Renal cortex interstitium (tissue), 11 donors: ENCODE measurements at regions not wholly inside any gene's neighbourhood (a gene's known extent, or its start where the extent isn't known, plus 50 kb on each side); places are given as distances from the start of the nearest gene placed in this dataset.
A peak's percentile ranks its signal among the peaks of the same experiment; 100 is the strongest.
"Not testable (repeated sequence)": the region's sequence is repeated elsewhere in the genome, so short reads cannot be mapped to it uniquely, and the experiment has no call there.

Experiments used
- DNase-seq, 11 donors: peaks; one replicate each; pipeline ENCODE4 v3.0.0-alpha.2; 2013; ENCODE audit warnings: low read depth in 9 of 11, low spot score in 4 of 11; ENCODE audit errors: extremely low read depth in 1 of 11

- DNase-seq, result no peak
These were observed 198.3 kb downstream of the ERCC6L2 start for GRCh38 chr9:96073531-96074480.

- DNase-seq, result no peak
These were observed 197.4 kb downstream of the ERCC6L2 start for GRCh38 chr9:96072930-96073329.

GRCh38 chr9:96071815-96072124 lies 196.3 kb downstream of the ERCC6L2 start:
- DNase-seq, result no peak

GRCh38 chr9:96071076-96071814 lies 195.8 kb downstream of the ERCC6L2 start:
- no peak for DNase-seq

DNA sequence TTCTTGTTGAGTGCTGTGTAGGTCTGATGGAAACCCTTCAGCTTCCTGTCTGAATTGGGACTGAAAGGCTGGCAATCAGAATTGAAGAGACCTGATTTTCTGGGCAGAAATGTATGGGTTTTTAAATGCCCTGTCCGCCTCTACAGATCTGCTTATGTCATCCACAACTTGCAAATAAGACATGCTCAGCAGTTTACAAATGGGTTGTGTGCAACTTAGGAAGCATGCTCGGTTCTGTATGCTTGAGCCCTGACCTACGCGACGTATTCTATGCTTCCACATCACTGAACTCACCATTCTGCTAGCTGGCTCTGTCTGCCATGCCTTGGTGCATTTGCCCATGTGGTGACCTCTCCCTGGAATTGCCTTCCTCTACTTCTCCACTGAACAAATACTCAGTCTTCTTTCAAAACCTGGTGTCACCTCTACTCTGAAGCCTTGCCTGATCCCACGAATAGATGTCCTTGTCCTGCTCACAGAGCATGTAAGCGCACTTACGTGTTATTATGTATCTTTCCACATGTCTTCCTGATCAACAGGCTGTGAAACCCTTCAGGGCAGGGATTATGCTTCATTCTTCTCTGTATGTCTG lies 194.2 kb downstream of the ERCC6L2 start:
- DNase-seq, result no peak

- DNase-seq, result no peak
These were observed 193.0 kb downstream of the ERCC6L2 start for GRCh38 chr9:96068511-96068910.

GRCh38 chr9:96067600-96067999 lies 192.1 kb downstream of the ERCC6L2 start:
- DNase-seq, result no peak

GRCh38 chr9:96067004-96067403 lies 191.5 kb downstream of the ERCC6L2 start:
- no peak for DNase-seq

DNA sequence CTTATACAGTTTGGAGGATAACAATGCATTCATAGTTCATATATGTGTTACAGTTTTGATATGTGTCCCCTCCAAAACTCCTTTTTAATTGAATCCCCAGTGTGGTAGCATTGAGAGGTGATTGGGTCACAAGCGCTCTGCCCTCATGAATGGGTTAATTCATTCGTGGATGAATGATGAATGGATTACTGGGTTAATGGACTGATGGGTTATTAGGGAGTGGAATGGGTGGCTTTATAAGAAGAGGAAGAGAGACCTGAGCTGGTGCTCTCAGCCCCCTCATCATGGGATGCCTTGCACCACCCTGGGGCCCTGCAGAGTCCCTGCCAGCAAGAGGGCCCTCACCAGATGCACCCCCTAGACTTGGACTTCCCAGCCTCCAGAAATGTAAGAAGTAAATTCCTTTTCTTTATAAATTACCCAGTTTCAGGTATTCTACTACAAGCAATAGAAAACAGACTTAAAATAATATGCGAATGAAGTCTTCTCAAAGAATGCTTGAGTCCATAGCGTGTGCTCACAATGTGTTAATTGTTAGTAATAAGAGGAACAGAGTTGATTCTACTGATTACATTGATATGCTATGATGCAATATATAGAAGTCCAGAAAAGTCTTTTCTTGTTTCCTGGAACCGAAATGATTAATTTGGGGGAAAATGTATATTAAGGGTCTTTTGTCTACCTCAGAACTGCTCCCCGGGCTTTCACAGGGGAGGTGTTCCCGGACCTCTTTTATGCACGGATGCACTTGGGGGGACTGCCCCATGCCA lies 190.2 kb downstream of the ERCC6L2 start:
- DNase-seq, result no peak

- DNase-seq, result no peak
These were observed 189.5 kb downstream of the ERCC6L2 start for GRCh38 chr9:96064826-96065481.

- no peak for DNase-seq
These were observed 187.4 kb downstream of the ERCC6L2 start for GRCh38 chr9:96062854-96063253.

DNA sequence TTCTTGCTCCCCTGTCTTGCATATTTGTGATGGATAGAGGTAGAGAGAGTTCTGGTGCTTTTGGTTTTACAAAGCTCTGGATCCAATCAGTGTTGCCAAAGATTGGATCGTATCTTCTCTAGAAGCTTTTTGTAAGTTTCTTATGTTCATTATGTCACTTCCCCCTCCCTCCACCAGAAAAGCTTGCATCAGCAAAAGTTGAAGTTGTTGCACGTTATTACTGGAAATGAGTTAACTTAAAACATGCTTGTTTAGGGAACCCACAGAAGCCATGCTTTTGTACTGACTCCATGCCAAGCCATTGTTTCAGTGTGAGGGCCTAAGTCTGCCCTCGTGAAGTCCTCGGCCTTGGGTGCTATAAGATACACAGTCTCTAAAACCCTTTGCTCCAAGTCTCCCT lies 186.5 kb downstream of the ERCC6L2 start:
- DNase-seq, result no peak

GRCh38 chr9:96061293-96061987 lies 185.9 kb downstream of the ERCC6L2 start:
- peak in 1 of 11 donors; percentile 30 for DNase-seq

GRCh38 chr9:96058218-96058617 lies 182.7 kb downstream of the ERCC6L2 start:
- DNase-seq, result no peak

GRCh38 chr9:96057155-96057554 lies 181.7 kb downstream of the ERCC6L2 start:
- no peak for DNase-seq

DNA sequence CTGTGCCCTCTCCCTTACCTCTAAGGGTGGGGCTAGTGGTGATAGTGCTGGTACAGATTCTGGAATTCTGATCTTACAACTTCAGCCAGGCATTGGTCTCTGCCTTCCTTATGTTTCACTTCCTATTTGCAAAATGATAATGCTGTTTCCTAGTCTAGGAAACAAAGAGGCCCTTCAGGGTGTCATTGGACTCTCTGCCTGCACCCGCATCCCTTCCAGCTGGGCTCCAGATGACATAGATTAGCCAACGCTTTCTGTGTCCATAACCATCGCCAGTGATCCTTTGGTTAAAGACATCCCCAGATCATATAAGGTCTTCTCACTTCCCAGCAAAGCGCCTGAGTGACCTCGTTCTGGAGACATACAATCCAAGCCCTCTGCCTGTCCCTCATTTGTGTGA lies 180.7 kb downstream of the ERCC6L2 start:
- no peak for DNase-seq

DNA sequence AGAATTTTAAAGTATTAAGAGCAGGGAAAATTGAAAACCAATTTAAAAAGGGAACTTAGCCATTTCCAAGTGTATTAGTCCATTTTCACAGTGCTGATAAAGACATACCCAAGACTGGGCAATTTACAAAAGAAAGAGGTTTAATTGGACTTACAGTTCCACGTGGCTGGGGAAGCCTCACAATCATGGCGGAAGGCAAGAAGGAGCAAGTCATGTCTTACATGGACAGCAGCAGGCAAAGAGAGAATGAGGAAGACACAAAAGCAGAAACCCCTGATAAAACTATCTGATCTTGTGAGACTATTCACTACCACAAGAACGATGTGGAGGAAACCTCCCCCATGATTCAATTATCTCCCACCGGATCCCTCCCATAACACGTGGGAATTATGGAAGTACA lies 178.8 kb downstream of the ERCC6L2 start:
- DNase-seq, result not testable (repeated sequence)

DNA sequence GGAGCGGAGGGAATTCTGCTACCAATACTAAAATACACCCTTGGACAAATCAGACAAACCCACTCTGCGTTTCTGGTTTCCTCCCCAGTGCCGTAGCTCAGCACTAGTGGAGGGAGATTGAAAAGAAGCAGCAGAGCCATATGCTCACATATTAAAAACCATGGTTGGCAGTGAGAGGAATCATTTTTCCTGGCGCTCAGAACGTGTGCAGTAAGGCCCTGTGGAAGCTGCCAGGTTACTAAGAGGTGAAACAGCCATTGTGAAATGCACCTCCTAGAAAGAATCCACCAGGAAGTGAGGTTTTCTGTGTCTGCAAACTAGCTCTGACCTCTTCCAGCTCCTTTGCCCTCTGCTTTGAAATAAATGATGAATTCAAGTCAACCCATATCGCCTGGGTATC lies 177.2 kb downstream of the ERCC6L2 start:
- DNase-seq, result no peak
